Upper lobe of left lung (tissue), 6 donors: ENCODE measurements at regions not wholly inside any gene's neighbourhood (a gene's known extent, or its start where the extent isn't known, plus 50 kb on each side); places are given as distances from the start of the nearest gene placed in this dataset.

Experiments used
- ATAC-seq, 2 donors: fragments of 200-7000 bp; cut with Tn5 transposase; one replicate each; pipeline ENCODE4 v1.9.1; 2022; ENCODE audit warnings: mild to moderate bottlenecking in 2 of 2, moderate library complexity in 2 of 2; ENCODE audit not compliant: low FRiP score in 2 of 2
- DNase-seq, 2 donors: peaks; one replicate each; pipeline ENCODE4 v3.0.0-alpha.2; 2019 to 2020
- H3K27ac ChIP-seq, 4 donors: fragments of 200-600 bp; sonication (generic); one replicate each; pipeline ENCODE4 v1.5.1; 2016 to 2019
- H3K27me3 ChIP-seq, 4 donors: fragments of 200-600 bp; sonication (generic); one replicate each; pipeline ENCODE4 v1.5.1; 2017 to 2019
- H3K36me3 ChIP-seq, 4 donors: fragments of 200-600 bp; sonication (generic); one replicate each; pipeline ENCODE4 v1.5.1; 2016 to 2019
- H3K4me1 ChIP-seq, 4 donors: fragments of 200-600 bp; sonication (generic); one replicate each; pipeline ENCODE4 v1.5.1; 2018 to 2019
- H3K4me3 ChIP-seq, 4 donors: fragments of 200-600 bp; sonication (generic); one replicate each; pipeline ENCODE4 v1.5.1; 2017 to 2019; ENCODE audit warnings: mild to moderate bottlenecking in 2 of 4, moderate library complexity in 1 of 4
- H3K9me3 ChIP-seq, 4 donors: fragments of 200-600 bp; sonication (generic); one replicate each; pipeline ENCODE4 v1.5.1; 2018 to 2019
- EP300 ChIP-seq, 4 donors: sonication (generic); formaldehyde crosslinking; IDR thresholded peaks; one replicate each; pipeline ENCODE4 v1.5.1; 2017; ENCODE audit warnings: antibody characterized with exemption in 4 of 4, control low read depth in 2 of 4
- POLR2A ChIP-seq, 4 donors: fragments of 450-650 bp; IDR thresholded peaks; one replicate each; pipeline ENCODE4 v1.5.1; 2016 to 2017; ENCODE audit warnings: antibody characterized with exemption in 4 of 4, mild to moderate bottlenecking in 2 of 4
- POLR2AphosphoS5 ChIP-seq, 2 donors: sonication (generic); formaldehyde crosslinking; IDR thresholded peaks; one replicate each; pipeline ENCODE4 v1.5.1; 2017; ENCODE audit warnings: antibody characterized with exemption in 2 of 2
- WGBS, 2 donors: methylation state at CpG; one replicate each; pipeline ENCODE4 v1.1.5; 2017 to 2018; 5-methylcytosine and 5-hydroxymethylcytosine counted together
- TF ChIP-seq, protein P1 (sequence below), 6 experiments: fragments of 450-650 bp in 4 of 6; fragments of 200-600 bp in 2 of 6; sonication (generic) in 2 of 6; IDR thresholded peaks; one replicate each; pipeline ENCODE4 v1.5.1; 2016 to 2019; ENCODE audit warnings: antibody characterized with exemption in 6 of 6
- donor health status: DM: no; HTN: no; CAD: no; lungs with moderate emphysema.
- donor health status: DM: no; HTN: yes; CAD: no; lungs with severe emphysema.

DNA sequence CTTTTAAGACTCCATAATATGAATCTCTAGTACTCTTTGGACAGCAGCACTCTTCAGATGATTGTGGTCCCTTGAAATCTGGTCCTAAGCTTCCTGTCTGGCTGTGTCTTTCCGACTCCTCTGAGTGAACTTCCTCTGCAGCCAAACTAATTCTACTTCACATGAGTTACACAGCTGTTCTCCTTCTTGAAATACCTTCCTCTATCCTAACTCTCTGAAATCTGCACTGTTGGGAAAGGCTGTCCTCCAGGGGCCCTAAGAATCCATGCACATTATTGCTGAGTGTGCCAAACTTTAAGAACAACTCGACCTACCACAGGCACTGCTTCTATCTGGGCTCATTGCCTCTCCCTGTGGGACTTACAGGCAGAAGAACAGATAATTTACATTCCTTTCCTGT is 217.3 kb upstream of the ARHGAP42 start:
- ATAC-seq (no peak), DNase-seq (no peak)
- WGBS, 2 donors = 23 to 41% methylated on average over 2 of the region's 2 CpGs

DNA sequence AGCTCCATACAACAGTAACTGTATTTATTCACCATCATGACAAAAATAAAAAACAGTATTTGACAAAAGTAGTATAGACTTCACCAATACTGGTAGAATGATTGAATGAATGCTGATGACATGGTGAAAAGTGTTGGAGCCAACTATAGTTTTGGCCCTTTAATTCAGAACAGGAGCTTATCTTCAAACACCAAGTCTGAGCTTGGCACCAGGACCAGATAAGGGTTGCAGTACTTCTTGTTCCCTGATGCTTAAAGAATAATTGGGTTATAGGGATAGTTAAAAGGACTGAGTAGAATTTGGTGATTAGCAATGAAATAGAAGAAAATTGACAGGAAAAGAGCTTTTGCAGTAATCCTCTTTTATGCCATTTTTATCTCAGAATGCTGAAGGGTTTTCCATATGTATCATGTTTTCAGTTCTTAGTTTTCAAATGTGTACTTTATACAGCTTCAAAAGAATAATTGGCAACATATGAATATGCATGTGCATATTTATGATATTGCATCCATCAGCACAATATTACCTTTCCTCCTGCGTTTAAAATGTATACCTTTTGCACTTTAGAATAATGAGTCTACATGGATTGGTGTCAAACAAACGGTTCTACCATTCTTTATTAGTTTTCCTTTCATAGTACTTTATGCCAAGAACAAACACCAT is 214.2 kb upstream of the ARHGAP42 start:
- no peak for TF ChIP-seq POLR2A (IDR thresholded peaks at IDR 0.05)
- TF ChIP-seq POLR2AphosphoS5 (IDR thresholded peaks at IDR 0.05) = no peak
- TF ChIP-seq, protein P1, sequence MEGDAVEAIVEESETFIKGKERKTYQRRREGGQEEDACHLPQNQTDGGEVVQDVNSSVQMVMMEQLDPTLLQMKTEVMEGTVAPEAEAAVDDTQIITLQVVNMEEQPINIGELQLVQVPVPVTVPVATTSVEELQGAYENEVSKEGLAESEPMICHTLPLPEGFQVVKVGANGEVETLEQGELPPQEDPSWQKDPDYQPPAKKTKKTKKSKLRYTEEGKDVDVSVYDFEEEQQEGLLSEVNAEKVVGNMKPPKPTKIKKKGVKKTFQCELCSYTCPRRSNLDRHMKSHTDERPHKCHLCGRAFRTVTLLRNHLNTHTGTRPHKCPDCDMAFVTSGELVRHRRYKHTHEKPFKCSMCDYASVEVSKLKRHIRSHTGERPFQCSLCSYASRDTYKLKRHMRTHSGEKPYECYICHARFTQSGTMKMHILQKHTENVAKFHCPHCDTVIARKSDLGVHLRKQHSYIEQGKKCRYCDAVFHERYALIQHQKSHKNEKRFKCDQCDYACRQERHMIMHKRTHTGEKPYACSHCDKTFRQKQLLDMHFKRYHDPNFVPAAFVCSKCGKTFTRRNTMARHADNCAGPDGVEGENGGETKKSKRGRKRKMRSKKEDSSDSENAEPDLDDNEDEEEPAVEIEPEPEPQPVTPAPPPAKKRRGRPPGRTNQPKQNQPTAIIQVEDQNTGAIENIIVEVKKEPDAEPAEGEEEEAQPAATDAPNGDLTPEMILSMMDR (IDR thresholded peaks at IDR 0.05) = no peak
- TF ChIP-seq EP300 (IDR thresholded peaks at IDR 0.05) = no peak
- no peaks in the 10 kb centered on the region for H3K4me1 ChIP-seq
- no peak for DNase-seq
- no peak overlapping the region for H3K4me3 ChIP-seq
- no peaks in the 10 kb centered on the region for H3K36me3 ChIP-seq
- no peaks in the 10 kb centered on the region for H3K9me3 ChIP-seq
- no peak overlapping the region for H3K27ac ChIP-seq
- no peak for ATAC-seq
- 51 to 56% methylated on average over 2 of the region's 2 CpGs for WGBS, 2 donors
- no peaks in the 10 kb centered on the region for H3K27me3 ChIP-seq

More for the DNA sequence above, 217.3 kb upstream of the ARHGAP42 start:
- no peak overlapping the region for H3K4me3 ChIP-seq
- no peaks in the 10 kb centered on the region for H3K9me3 ChIP-seq
- no peak overlapping the region for H3K27ac ChIP-seq
- H3K36me3 ChIP-seq = no peaks in the 10 kb centered on the region
- H3K27me3 ChIP-seq = no peaks in the 10 kb centered on the region
- no peaks in the 10 kb centered on the region for H3K4me1 ChIP-seq
- TF ChIP-seq POLR2AphosphoS5 (IDR thresholded peaks at IDR 0.05) = no peak
- no peak for TF ChIP-seq EP300 (IDR thresholded peaks at IDR 0.05)
- TF ChIP-seq, protein P1 (IDR thresholded peaks at IDR 0.05) = no peak
- TF ChIP-seq POLR2A (IDR thresholded peaks at IDR 0.05) = no peak

DNA sequence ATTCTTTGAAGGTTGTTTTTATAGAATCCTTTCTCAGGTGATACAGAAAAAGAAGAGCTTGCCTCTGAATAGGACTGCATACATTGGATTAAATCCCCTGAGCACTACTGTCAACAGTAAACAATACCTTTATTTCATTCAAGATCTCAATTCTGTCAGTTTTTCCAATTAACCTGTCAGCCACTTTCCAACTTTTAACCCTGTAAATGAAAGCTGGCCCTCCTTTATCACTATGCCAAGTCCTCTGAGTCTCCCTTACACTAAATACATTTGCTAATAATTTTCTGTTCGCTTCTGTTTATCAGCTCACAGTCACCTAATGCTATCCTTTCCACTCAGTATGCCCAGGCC is 213.7 kb upstream of the ARHGAP42 start:
- Histone ChIP-seq H3K27ac (no peak overlapping the region), H3K27me3 (no peaks in the 10 kb centered on the region), H3K4me1 (no peaks in the 10 kb centered on the region), H3K36me3 (no peaks in the 10 kb centered on the region), H3K9me3 (no peaks in the 10 kb centered on the region), H3K4me3 (no peak overlapping the region)
- WGBS, 2 donors = 86 to 87% methylated on average over 1 of the region's 1 CpG
- ATAC-seq (no peak), DNase-seq (no peak)
- TF ChIP-seq POLR2A (IDR thresholded peaks at IDR 0.05) (no peak), POLR2AphosphoS5 (IDR thresholded peaks at IDR 0.05) (no peak), EP300 (IDR thresholded peaks at IDR 0.05) (no peak)
- TF ChIP-seq, protein P1 (IDR thresholded peaks at IDR 0.05) = no peak

DNA sequence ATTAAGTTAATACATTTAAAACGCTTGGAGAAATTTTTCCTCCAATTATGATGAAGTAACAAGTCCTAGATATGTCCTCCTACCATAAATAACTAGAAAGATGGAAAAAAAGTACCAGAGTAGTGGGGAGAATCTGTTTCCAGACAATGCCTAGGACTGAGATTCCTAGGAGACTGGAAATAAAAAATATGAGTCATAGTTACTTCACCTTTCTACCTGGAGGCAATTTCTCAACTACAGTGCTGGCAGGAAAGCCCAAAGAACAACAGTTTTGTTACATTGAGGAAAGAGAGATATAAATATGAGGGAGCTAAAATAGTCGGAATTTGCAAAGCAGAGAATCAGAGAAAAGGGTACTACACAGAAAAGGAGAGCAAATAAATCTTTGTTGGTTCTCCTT is 202.1 kb upstream of the ARHGAP42 start:
- WGBS, 2 donors = 61 to 74% methylated on average over 2 of the region's 2 CpGs
- Histone ChIP-seq H3K9me3 (peaks cover 0 to 11% (median 8%) of the 10 kb centered on the region in 4 donors), H3K4me3 (no peak overlapping the region), H3K27me3 (no peaks in the 10 kb centered on the region), H3K4me1 (no peaks in the 10 kb centered on the region), H3K36me3 (no peaks in the 10 kb centered on the region), H3K27ac (no peak overlapping the region)
- ATAC-seq (no peak), DNase-seq (no peak)
- no peak for TF ChIP-seq EP300 (IDR thresholded peaks at IDR 0.05)
- no peak for TF ChIP-seq POLR2AphosphoS5 (IDR thresholded peaks at IDR 0.05)
- TF ChIP-seq, protein P1 (IDR thresholded peaks at IDR 0.05) = no peak
- TF ChIP-seq POLR2A (IDR thresholded peaks at IDR 0.05) = no peak

DNA sequence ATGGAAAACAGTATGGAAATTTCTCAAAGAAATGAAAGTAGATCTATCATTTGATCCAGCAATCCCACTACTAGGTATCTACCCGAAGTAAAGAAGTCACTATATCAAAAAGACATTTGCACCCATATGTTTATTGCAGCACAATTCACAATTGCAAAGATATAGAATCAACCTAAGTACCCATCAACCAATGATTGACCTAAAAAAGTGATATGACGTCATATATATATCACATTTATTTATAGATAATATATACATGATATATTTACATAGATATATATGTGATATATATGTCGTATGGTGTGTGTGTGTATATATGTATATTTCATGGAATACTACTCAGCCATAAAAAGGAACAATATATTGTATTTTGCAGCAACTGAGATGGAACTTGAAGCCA is 188.3 kb upstream of the ARHGAP42 start:
- TF ChIP-seq, protein P1 (IDR thresholded peaks at IDR 0.05) = no peak
- TF ChIP-seq POLR2AphosphoS5 (IDR thresholded peaks at IDR 0.05) (no peak), POLR2A (IDR thresholded peaks at IDR 0.05) (no peak), EP300 (IDR thresholded peaks at IDR 0.05) (no peak)
- Histone ChIP-seq H3K4me3 (no peak overlapping the region), H3K4me1 (no peaks in the 10 kb centered on the region), H3K36me3 (no peaks in the 10 kb centered on the region), H3K27me3 (no peaks in the 10 kb centered on the region), H3K9me3 (peaks cover 0 to 8% (median 0%) of the 10 kb centered on the region in 4 donors), H3K27ac (no peak overlapping the region)
- WGBS, 2 donors = 83 to 84% methylated on average over 3 of the region's 3 CpGs
- ATAC-seq (no peak), DNase-seq (no peak)
